ENCODE measurements at regions not wholly inside any gene's neighbourhood (a gene's known extent, or its start where the extent isn't known, plus 50 kb on each side); places are given as distances from the start of the nearest gene placed in this dataset.

- no peak for TF ChIP-seq CTCF (IDR thresholded peaks at IDR 0.05)
- TF ChIP-seq POLR2AphosphoS5 (IDR thresholded peaks at IDR 0.05) = no peak
- TF ChIP-seq EP300 (IDR thresholded peaks at IDR 0.05) = no peak
Measured at GRCh38 chr18:55908901-55909366, 320.9 kb upstream of the TCF4 start.

Data from gastroesophageal sphincter (tissue), 3 donors.